Tibial nerve (tissue), 4 donors: ENCODE measurements at regions not wholly inside any gene's neighbourhood (a gene's known extent, or its start where the extent isn't known, plus 50 kb on each side); places are given as distances from the start of the nearest gene placed in this dataset.

Experiments
- CTCF ChIP-seq, 5 experiments: fragments of 200-600 bp in 3 of 5; fragments of 450-650 bp in 2 of 5; sonication (generic) in 3 of 5; IDR thresholded peaks; one replicate each; pipeline ENCODE4 v1.5.1; 2016 to 2019; ENCODE audit warnings: antibody characterized with exemption in 5 of 5, mild to moderate bottlenecking in 3 of 5, moderate library complexity in 2 of 5
- EP300 ChIP-seq, 2 donors: sonication (generic); formaldehyde crosslinking; IDR thresholded peaks; one replicate each; pipeline ENCODE4 v1.6.1; 2017; ENCODE audit warnings: antibody characterized with exemption in 2 of 2, mild to moderate bottlenecking in 1 of 2
- POLR2A ChIP-seq, 2 donors: fragments of 450-650 bp; IDR thresholded peaks; one replicate each; pipeline ENCODE4 v1.6.1; 2017; ENCODE audit warnings: antibody characterized with exemption in 2 of 2, mild to moderate bottlenecking in 2 of 2, moderate library complexity in 2 of 2

GRCh38 chr5:42109006-42109572 is 184.0 kb downstream of the FBXO4 start:
- TF ChIP-seq EP300 (IDR thresholded peaks at IDR 0.05) (no peak), CTCF (IDR thresholded peaks at IDR 0.05) (no peak), POLR2A (IDR thresholded peaks at IDR 0.05) (no peak)
